MCF 10A (cell line): ENCODE measurements at regions not wholly inside any gene's neighbourhood (a gene's known extent, or its start where the extent isn't known, plus 50 kb on each side); places are given as distances from the start of the nearest gene placed in this dataset.

Source experiments
- BruUV-seq: library from RNA; stranded (reverse); fragments of 400-500 nt; replicated peaks from 2 replicates; lab custom pipeline; 2021; lab: Mats Ljungman, UMichigan
- CTCF ChIA-PET: fragments of 300-600 bp; sonication (Branson Sonifier 250); formaldehyde crosslinking; extraction: SDS; loops from one replicate; lab custom pipeline; 2021; ENCODE audit warnings: antibody characterized with exemption, inconsistent platforms; lab: Yijun Ruan, JAX
- POLR2A ChIA-PET: fragments of 300-600, 350-650 bp; sonication (Branson Sonifier 250); formaldehyde crosslinking; extraction: SDS; loops from one replicate; lab custom pipeline; 2020; ENCODE audit warnings: antibody characterized with exemption, inconsistent platforms; lab: Yijun Ruan, JAX
- DNase-seq: peaks from one replicate; pipeline ENCODE4 v3.0.0-alpha.2; 2018; ENCODE audit not compliant: unreplicated experiment
- H3K27ac Mint-ChIP-seq: one replicate; pipeline ENCODE4 v1.8.0; 2022; ENCODE audit warnings: mild to moderate bottlenecking, low read depth, mixed read lengths; ENCODE audit not compliant: unreplicated experiment
- H3K27me3 Mint-ChIP-seq: one replicate; pipeline ENCODE4 v1.8.0; 2022; ENCODE audit warnings: mixed read lengths; ENCODE audit not compliant: insufficient read depth, unreplicated experiment
- H3K36me3 Mint-ChIP-seq: one replicate; pipeline ENCODE4 v1.8.0; 2022; ENCODE audit warnings: mild to moderate bottlenecking, moderate library complexity, mixed read lengths; ENCODE audit not compliant: insufficient read depth, unreplicated experiment
- H3K4me1 Mint-ChIP-seq: one replicate; pipeline ENCODE4 v1.8.0; 2022; ENCODE audit warnings: mixed read lengths; ENCODE audit not compliant: insufficient read depth, unreplicated experiment
- H3K4me3 Mint-ChIP-seq: one replicate; pipeline ENCODE4 v1.8.0; 2022; ENCODE audit warnings: mild to moderate bottlenecking, moderate library complexity, mixed read lengths; ENCODE audit not compliant: unreplicated experiment
- H3K9me3 Mint-ChIP-seq: one replicate; pipeline ENCODE4 v1.8.0; 2022; ENCODE audit warnings: mixed read lengths; ENCODE audit not compliant: unreplicated experiment
- intact Hi-C: fragments of 100-400 bp; cut with micrococcal nuclease; formaldehyde crosslinking; loops from 2 replicates; pipeline ENCODE4 v1.14.1; 2022
- TF ChIP-seq, protein P1 (sequence below): fragments of 200-600 bp; IDR thresholded peaks from one replicate; pipeline ENCODE4 v1.8.0; 2022; ENCODE audit warnings: antibody characterized with exemption, mild to moderate bottlenecking; ENCODE audit not compliant: unreplicated experiment

- intact Hi-C loops, result no loop called here
- no peak for DNase-seq
- Mint-ChIP-seq H3K27me3 (peaks cover 53% of the 10 kb centered on the region), H3K36me3 (no peaks in the 10 kb centered on the region), H3K9me3 (no peaks in the 10 kb centered on the region), H3K27ac (no peak overlapping the region), H3K4me1 (no peaks in the 10 kb centered on the region), H3K4me3 (no peak overlapping the region)
- POLR2A ChIA-PET, result no interaction called here
- TF ChIP-seq, protein P1, sequence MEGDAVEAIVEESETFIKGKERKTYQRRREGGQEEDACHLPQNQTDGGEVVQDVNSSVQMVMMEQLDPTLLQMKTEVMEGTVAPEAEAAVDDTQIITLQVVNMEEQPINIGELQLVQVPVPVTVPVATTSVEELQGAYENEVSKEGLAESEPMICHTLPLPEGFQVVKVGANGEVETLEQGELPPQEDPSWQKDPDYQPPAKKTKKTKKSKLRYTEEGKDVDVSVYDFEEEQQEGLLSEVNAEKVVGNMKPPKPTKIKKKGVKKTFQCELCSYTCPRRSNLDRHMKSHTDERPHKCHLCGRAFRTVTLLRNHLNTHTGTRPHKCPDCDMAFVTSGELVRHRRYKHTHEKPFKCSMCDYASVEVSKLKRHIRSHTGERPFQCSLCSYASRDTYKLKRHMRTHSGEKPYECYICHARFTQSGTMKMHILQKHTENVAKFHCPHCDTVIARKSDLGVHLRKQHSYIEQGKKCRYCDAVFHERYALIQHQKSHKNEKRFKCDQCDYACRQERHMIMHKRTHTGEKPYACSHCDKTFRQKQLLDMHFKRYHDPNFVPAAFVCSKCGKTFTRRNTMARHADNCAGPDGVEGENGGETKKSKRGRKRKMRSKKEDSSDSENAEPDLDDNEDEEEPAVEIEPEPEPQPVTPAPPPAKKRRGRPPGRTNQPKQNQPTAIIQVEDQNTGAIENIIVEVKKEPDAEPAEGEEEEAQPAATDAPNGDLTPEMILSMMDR, result no peak
- CTCF ChIA-PET, result no interaction called here
- no TSS peak for BruUV-seq
Measured at GRCh38 chr9:96115836-96116235, 186.1 kb downstream of the HSD17B3 start.

GRCh38 chr9:96113032-96113431, 188.9 kb downstream of the HSD17B3 start:
- ChIA-PET CTCF (no interaction called here), POLR2A (no interaction called here)
- Mint-ChIP-seq H3K4me1 (no peaks in the 10 kb centered on the region), H3K36me3 (no peaks in the 10 kb centered on the region), H3K4me3 (no peak overlapping the region), H3K27ac (no peak overlapping the region), H3K27me3 (peaks cover 64% of the 10 kb centered on the region), H3K9me3 (no peaks in the 10 kb centered on the region)
- no peak for DNase-seq
- intact Hi-C loops, result no loop called here
- TF ChIP-seq, protein P1, result no peak
- no TSS peak for BruUV-seq

DNA sequence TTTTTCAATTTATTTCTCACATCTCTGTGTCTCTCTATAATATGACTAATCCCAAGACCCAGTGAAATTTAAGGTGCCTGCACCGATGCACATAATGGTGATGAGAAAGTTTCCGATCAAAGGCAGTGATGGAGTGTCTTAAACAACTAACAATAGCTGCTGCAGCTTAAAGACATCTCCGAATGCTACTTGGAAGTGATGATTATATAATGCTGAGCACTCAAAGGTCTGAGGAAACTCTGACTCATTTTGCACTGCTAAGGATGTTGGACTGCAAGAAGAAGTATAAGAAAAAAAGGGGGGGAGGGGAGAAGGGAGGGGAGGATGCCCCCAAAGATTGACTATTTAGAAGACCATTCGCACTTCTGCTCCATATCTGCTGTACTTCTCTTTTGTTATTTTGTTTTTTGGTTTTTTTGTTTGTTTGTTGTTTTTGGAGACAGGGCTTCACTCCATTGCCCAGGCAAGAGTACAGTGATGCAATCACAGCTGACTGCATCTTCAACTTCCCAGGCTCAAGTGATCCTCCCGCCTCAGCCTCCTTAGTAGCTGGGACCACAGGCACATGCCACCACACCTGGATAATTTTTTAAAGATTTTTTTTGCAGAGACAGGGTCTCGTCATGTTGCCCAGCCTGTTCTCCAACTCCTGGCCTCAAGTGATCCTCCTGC, 192.2 kb downstream of the HSD17B3 start:
- BruUV-seq, result no TSS peak
- POLR2A ChIA-PET, result no interaction called here
- no peaks in the 10 kb centered on the region for H3K36me3 Mint-ChIP-seq
- intact Hi-C loops, result no loop called here
- no peak overlapping the region for H3K27ac Mint-ChIP-seq
- H3K27me3 Mint-ChIP-seq, result peaks cover 60% of the 10 kb centered on the region
- TF ChIP-seq, protein P1, result no peak
- CTCF ChIA-PET, result interaction anchor here (0.7 kb wide), 3 partner anchors 745 to 826 kb away, joined by 3 read pairs; no protein-coding TSS in a partner anchor
- no peaks in the 10 kb centered on the region for H3K9me3 Mint-ChIP-seq
- DNase-seq, result peak; percentile 29
- H3K4me3 Mint-ChIP-seq, result no peak overlapping the region
- H3K4me1 Mint-ChIP-seq, result no peaks in the 10 kb centered on the region

DNA sequence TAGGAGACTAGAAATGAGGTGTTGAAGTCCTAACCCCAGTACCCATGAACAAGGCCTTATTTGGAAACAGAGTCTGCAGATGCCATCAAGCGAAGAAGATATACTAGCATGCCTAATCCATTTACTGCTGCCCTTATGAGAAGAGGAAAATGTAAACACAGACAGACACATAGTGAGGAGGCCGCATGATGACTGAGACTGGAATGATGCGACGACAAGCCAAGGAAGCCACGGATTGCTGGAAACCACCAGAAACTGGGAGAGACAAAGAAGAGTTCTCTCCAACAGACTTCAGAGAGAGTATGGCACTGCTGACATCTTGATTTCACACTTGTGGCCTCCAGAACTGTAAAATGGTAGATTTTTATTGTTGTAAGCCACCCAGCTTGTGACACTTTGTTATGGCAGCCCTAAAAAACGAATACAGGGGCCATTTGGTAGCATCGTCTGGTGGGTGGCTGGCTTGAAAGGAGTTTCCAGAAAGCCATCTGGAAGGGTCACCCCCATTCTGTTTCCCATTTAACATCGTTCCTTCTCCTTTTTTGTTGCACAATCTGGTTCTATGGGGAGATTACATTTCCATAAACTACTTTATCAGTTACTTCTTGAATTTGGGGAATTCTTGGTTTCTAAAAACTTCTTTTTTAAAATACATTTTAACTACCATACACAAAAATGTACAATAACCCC, 193.1 kb downstream of the HSD17B3 start:
- DNase-seq, result no peak
- peaks cover 8% of the 10 kb centered on the region for H3K9me3 Mint-ChIP-seq
- TF ChIP-seq, protein P1, result no peak
- intact Hi-C loops, result no loop called here
- no peak overlapping the region for H3K27ac Mint-ChIP-seq
- H3K27me3 Mint-ChIP-seq, result peaks cover 60% of the 10 kb centered on the region
- ChIA-PET CTCF (interaction anchor here (0.6 kb wide), 1 partner anchor 325 kb away, joined by 3 read pairs; no protein-coding TSS in a partner anchor), POLR2A (no interaction called here)
- no peaks in the 10 kb centered on the region for H3K4me1 Mint-ChIP-seq
- H3K36me3 Mint-ChIP-seq, result no peaks in the 10 kb centered on the region
- BruUV-seq, result no TSS peak
- H3K4me3 Mint-ChIP-seq, result no peak overlapping the region
